ENCODE measurements at regions not wholly inside any gene's neighbourhood (a gene's known extent, or its start where the extent isn't known, plus 50 kb on each side); places are given as distances from the start of the nearest gene placed in this dataset.
A peak's percentile ranks its signal among the peaks of the same experiment; 100 is the strongest.

DNA sequence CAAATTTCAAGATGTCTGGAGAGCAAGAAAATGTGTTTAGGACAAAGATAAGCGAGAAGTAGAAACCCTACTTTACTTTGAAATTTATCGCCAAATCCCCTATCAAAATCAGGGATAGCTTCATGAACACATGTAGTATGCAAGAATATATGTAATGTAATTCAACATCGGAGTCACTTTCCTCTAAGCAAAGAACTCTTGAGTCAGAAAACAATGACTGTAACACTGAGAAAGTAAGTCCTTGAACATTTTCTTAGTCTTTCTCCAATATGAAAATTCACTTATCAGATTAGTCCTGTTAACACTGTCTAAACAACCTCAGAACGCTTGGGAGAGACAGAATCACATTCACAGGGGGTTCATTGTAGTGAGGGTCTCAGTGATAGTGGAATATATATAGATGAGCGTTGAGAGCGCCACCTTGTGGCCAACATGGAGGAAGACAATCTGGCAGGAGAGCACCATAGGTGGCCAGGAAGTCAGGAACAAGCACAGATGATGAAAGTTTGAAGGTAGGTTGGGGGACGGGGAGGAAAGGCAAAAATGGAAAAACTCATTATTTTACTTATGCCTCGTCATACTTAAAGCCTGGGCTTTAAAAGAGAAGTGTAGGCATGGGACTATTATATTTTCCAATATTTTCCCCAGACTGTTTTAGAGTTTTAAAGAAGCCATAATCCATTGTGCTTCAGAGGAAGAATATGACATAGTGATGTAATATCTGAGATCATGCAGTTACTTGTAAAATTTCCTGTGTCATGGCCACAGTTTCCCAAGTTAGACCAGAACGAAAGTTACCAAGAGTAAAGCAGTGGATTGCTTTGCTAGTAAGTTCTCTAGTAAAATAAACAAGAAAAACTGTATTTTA lies 115.5 kb upstream of the GNAI1 start:
- Histone ChIP-seq H3K27ac (no peak overlapping the region), H3K4me3 (no peak overlapping the region), H3K4me1 (no peaks in the 10 kb centered on the region), H3K27me3 (no peaks in the 10 kb centered on the region), H3K36me3 (no peaks in the 10 kb centered on the region), H3K9me3 (no peaks in the 10 kb centered on the region)
- TF ChIP-seq, protein P1, sequence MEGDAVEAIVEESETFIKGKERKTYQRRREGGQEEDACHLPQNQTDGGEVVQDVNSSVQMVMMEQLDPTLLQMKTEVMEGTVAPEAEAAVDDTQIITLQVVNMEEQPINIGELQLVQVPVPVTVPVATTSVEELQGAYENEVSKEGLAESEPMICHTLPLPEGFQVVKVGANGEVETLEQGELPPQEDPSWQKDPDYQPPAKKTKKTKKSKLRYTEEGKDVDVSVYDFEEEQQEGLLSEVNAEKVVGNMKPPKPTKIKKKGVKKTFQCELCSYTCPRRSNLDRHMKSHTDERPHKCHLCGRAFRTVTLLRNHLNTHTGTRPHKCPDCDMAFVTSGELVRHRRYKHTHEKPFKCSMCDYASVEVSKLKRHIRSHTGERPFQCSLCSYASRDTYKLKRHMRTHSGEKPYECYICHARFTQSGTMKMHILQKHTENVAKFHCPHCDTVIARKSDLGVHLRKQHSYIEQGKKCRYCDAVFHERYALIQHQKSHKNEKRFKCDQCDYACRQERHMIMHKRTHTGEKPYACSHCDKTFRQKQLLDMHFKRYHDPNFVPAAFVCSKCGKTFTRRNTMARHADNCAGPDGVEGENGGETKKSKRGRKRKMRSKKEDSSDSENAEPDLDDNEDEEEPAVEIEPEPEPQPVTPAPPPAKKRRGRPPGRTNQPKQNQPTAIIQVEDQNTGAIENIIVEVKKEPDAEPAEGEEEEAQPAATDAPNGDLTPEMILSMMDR (IDR thresholded peaks at IDR 0.05), result peak; percentile 36 to 59
- DNase-seq, result no peak
- intact Hi-C loops (cut with DNase I; ENCODE audit: low total_unique reads), result no loop called here

DNA sequence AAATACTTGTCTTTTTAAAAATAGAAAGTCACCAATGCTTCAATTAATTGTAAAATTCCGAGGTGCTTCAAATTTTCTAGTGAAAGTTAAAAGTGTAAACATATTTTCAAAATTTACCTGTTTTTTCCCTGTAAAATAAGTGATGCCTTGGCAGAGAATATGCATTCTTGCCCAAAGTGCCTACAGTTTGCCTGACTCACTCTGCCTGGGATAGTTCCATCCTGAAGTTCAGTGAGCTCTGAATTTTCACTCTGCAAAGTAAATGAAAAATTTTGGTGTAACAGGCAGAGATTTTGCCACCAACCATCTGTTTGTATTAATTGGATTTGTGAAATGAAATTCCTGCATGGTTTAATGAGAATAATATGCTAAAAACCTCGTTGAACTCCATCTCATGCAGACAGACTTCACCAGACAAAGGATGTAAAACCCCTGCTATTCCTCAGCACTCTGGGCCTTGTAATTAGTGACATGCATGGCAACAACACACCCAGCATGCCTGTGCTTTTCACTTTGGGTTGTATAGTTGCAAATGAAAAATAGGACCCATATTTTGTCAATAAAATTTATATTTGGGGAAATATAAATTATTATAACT lies 117.4 kb upstream of the GNAI1 start:
- no peaks in the 10 kb centered on the region for H3K36me3 ChIP-seq
- H3K9me3 ChIP-seq, result no peaks in the 10 kb centered on the region
- H3K4me3 ChIP-seq, result no peak overlapping the region
- H3K4me1 ChIP-seq, result no peaks in the 10 kb centered on the region
- no peaks in the 10 kb centered on the region for H3K27me3 ChIP-seq
- intact Hi-C loops (cut with DNase I; ENCODE audit: low total_unique reads), result no loop called here
- no peak overlapping the region for H3K27ac ChIP-seq
- TF ChIP-seq, protein P1 (IDR thresholded peaks at IDR 0.05), result no peak
- no peak for DNase-seq

DNA sequence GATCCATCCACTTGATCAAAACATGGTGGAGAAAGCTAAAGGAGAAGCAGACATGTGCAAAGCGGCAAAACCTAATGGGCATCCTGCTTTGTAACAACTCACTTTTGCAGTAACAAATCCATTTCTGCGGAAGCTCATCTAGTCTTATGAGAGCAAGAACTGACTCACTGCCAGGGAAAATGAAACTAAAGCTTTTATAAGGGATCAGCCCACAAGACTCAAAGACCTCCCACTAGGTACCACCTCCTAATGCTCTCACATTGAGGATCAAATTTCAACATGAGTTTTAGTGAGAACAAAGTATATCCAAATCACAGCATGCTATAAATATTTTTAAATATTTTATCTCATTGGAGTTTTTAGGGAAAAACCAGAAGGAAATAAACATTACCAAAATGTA lies 120.1 kb upstream of the GNAI1 start:
- H3K4me3 ChIP-seq, result no peak overlapping the region
- DNase-seq, result no peak

DNA sequence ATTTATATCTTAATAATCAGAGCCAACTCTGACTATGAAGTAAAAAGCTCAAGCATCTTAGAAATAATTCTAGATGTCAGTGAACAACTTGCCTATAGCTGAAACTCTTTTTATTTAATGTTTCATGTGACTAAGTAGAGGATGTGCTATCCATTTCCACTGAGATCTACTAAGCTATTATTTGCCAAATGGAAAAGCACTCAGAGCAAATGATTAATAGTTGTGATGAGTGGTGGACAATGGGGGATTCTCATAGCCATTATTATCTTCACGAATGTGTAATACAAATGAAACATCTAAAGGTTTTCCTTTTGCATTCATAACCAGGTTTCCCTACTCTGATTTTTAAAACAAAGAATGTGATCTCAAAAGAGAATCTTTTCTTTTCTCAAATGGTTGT lies 126.6 kb upstream of the GNAI1 start:
- no peaks in the 10 kb centered on the region for H3K9me3 ChIP-seq
- intact Hi-C loops (cut with DNase I; ENCODE audit: low total_unique reads), result loop anchor here (5.0 kb wide), 1 partner anchor 1501 kb away; no protein-coding TSS in a partner anchor
- TF ChIP-seq, protein P1 (IDR thresholded peaks at IDR 0.05), result no peak
- H3K4me1 ChIP-seq, result no peaks in the 10 kb centered on the region
- DNase-seq, result no peak
- no peak overlapping the region for H3K4me3 ChIP-seq
- no peaks in the 10 kb centered on the region for H3K27me3 ChIP-seq
- H3K27ac ChIP-seq, result no peak overlapping the region
- no peaks in the 10 kb centered on the region for H3K36me3 ChIP-seq

More for the DNA sequence above, 120.1 kb upstream of the GNAI1 start:
- Histone ChIP-seq H3K36me3 (no peaks in the 10 kb centered on the region), H3K27me3 (no peaks in the 10 kb centered on the region), H3K4me1 (no peaks in the 10 kb centered on the region), H3K9me3 (no peaks in the 10 kb centered on the region), H3K27ac (no peak overlapping the region)
- TF ChIP-seq, protein P1 (IDR thresholded peaks at IDR 0.05), result no peak
- intact Hi-C loops (cut with DNase I; ENCODE audit: low total_unique reads), result no loop called here

DNA sequence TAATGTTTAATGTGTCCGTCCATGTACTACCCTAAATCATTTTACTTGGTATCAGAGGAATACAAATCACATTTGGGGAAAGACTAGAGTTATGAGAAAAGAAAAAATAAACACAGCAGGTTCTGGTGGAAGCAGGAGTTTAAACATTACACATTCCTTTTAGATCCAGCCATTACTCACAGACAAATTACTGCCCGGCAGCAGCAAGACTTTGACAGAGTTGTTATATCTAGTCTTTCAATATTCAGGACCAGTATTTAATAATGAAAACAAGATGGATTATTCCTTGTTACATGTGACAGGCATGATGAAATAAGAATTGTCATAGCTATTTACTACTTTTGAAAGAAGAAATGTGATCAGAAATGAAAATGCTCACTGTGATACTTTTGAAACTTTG lies 131.8 kb upstream of the GNAI1 start:
- H3K4me3 ChIP-seq, result no peak overlapping the region

More for the DNA sequence above, 131.8 kb upstream of the GNAI1 start:
- H3K9me3 ChIP-seq, result no peaks in the 10 kb centered on the region
- intact Hi-C loops (cut with DNase I; ENCODE audit: low total_unique reads), result no loop called here
- TF ChIP-seq, protein P1 (IDR thresholded peaks at IDR 0.05), result no peak
- no peaks in the 10 kb centered on the region for H3K27me3 ChIP-seq
- no peak for DNase-seq
- H3K36me3 ChIP-seq, result no peaks in the 10 kb centered on the region
- no peak overlapping the region for H3K27ac ChIP-seq
- H3K4me1 ChIP-seq, result no peaks in the 10 kb centered on the region

All from tibial artery (tissue), 4 donors.